NCI-H2107 treated with DMSO at 0.1 percent for 48 hours (cell line): ENCODE measurements at regions not wholly inside any gene's neighbourhood (a gene's known extent, or its start where the extent isn't known, plus 50 kb on each side); places are given as distances from the start of the nearest gene placed in this dataset.
"Not testable (repeated sequence)": the region's sequence is repeated elsewhere in the genome, so short reads cannot be mapped to it uniquely, and the experiment has no call there.

ENCODE experiments used
- DNase-seq: peaks from one replicate; lab custom pipeline; 2025; ENCODE audit not compliant: unreplicated experiment; lab: John Stamatoyannopoulos, UW

DNA sequence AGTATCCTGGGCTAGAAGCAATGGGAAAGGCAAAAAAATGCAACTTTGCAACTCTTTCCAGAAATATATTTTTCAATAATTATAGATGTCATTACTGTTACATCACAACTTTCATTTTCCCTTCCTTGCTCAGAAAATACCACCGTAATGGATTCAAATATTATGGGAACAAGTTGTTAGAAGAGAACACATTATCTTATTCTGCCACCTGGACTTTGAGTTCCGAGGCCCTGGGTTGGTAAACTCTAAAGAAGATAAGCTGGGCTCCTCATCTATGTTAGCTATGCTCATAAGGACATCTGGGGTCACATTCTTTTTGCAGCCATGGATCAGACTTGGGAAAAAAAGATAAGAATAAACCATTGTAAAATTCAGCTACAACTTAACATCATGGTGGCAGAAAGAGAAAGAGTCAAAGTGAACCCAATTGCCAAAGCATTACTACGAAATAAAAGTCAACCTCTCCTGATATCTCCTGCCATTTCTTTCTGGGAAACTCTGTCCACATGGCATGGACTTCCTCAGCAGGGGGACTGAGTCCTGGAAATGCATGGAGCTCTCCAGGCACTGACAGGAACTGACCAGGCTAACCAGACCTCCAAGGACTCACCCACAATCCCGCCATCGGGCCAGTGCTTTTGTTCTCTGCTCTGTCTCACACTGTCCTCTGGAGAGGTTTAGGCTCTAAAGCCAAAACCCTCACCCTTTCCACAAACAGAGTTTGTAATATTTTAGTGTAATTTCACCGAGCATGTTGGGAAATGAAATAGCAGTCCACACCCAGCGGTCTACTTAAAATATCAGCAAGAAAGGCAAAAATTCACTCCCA is 499.1 kb upstream of the RUNX1 start:
- no peak for DNase-seq

DNA sequence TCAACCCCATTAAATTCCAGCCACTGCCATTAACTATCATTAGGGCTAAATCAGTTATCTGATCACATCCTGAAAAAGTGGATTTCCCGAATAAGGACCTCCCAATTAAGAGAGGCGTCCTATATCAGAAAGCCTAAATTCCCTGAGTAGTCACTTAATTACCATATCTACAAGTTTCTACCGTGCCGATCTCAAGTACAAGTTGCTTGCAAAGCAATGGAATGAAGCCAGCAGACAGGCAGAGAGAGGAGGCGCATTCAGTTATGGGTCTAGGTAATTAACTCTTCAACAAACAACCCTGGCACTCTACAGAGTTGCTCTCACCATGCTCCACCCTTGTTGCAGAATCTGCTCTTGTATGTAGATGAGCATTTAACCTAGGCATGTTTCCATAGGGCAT is 494.6 kb upstream of the RUNX1 start:
- DNase-seq, result no peak

DNA sequence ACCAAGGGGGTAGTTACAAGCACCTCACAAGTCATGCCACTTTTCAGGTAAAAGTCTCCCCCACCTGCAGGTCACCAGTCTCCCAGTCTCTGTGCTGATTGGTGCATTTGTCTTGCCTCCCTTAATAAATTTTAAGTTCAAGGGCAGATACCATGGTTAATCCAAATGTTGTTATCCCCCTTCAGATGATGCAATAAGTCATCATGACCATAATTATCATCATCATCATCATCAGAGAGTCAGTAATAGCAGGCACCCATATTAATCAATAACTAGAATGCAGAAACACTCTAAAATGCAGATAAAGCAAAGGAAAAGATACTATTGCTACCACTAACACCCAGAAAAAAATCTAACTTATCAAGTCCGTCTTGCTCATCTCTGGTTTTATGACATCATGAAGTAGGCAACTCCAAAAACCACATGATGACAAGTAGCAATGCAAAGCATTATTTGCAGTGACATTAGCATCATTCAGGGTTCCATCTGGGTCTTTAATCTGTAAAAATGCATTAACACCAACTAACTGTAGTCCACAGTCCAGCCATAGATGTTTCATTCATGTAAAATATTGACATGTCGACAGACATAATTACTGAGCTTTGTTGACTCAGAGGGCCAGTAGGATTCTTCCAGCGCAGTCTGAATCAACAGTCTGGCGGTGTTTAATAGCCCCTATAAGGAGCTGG is 492.0 kb upstream of the RUNX1 start:
- DNase-seq, result no peak

DNA sequence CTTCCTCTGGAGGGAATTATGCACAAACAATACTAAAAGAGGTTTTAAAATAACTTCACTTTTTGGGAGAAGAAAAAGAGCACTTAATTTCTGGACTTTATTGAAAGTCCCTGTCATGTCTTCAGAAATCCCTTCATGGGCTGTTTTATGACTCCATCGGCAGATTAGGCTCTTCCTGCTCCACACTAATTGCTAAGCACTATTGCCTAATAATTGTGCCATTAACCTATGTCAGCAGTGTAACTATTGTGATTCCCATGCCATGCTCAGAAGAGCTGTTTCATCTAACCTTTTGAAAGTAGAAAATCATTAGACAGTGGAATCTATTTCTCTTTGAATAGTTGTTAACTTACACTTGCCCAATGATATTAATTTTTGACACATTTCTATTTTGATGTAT is 489.3 kb upstream of the RUNX1 start:
- no peak for DNase-seq

DNA sequence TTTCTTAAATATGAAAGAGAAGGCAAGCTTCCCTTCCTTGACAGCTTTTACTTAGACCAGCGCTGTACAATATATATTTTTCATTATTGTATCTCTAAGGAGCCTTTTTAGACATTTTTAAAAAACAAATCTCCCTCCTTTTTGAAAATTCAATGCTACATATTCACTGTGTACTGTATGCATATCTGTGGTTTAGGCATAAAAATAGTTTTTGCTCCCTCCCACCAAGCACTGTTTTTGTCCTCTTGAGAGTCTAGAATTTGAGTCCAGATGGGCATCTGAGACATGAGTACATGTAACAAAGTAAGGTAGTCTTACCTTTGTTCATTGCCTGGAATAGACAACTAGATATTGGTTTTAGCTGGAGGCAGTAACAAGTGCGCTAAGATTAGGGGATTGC is 488.5 kb upstream of the RUNX1 start:
- DNase-seq, result no peak

DNA sequence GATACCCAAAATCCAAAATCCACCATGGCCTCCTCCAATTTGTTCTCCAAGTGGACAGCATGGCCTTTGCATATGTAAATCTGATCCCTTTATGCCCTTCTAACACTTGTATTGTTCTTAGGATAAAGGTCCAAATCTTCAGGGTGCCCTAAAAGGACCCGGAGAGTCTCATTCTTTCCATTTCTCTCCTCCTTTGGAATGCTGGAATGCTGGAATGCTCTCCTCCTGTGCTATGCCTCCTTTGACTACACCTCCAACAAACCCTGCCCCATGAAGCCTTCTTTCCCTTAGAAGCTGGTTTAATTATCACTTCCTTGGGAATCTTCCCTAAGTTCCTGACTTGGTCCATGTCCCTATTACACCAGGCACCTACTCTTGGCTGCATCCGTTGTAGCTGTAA is 484.8 kb upstream of the RUNX1 start:
- DNase-seq, result no peak

DNA sequence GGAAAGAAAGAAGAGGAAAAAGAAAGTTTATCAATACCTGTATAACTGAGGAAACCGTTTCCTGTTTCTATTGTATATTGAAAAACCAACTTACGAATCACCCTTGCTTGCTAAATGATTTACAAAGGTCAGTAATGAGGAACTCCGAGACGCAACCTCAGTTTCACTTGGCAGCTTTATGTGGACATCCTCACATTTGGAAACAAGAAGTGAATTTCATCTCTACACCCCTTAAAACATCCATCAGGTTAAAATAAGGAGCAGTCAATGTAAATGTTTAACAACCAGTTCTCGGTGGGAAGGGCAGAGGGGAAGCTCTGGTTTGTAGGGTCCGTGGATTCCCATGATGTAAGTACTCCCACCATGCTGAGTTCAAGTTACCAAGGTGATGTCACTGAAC is 481.7 kb upstream of the RUNX1 start:
- DNase-seq, result no peak

DNA sequence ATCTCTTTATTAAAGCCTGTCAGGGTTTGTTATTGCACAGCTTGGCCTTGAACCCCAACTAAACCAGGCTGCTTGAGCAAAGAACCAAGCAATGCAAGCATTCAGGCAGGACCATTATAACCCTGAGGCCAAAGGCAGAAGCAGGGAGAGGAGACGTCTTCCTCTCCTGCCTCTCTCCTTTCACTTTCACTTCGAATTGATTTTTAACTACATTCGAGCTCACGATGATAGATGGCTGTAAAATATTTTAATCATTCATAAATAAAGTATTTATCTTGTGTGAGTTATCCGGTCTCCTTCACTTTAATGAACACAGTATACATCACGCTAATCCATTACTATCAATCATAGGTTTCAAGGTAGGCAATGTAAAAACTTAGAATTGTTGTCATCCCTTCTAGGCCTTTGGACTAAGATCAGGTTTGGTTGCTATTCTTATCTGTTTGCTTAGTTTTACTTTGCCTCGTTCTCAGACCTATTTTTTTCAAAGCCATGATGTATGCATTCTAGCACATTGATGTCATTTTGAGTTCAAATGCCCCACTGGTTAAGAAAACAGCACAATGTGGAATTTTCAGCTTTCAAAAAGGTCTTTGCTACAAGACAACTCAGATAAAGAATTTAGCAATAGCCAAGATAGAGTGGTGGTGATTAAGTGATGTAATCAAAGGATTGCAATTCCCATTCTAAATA is 480.2 kb upstream of the RUNX1 start:
- DNase-seq, result no peak

DNA sequence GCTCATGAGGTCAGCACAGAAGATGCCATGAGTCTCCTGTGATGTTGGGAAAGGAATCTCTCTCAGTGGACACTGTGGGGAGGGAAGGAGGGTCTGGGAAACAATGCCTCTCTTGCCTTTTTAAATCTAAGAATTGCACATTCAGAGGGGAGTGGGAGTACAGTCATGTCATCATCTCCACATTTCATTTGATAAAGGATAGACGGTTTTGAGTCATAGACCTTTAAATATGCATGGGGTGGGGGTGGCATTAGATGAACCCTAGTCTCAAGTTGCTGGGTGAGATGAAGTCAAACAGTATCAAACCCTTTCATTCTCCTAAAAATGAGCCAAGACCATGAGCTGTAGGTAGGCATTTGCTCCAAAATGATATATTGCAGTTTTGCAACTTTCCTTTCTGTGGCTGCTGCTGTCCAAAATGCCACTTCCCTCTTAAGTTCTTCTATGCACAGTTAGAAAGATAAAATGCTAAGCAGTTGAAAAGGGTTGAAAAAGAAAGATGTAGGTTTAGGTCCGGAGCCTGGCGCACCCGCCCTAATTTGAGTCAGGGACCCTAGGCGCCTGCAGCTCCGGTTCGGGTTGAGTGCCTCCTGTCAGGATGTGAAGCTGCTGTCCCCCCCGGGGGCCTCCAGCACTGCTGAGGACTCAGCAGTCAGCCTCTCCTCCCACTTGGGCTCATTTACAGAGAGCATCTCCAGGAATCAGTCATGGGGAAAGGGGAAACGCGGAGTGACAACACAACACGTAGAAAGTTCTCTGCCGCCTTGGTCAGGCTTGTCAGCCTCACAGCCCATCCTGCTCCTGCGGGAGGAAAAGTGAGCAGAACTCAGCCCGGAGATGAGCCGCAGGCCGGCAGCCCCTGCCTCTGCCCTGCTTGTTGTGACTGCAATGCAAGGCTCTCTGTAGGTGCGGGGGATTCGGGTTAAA is 479.3 kb upstream of the RUNX1 start:
- DNase-seq, result no peak

DNA sequence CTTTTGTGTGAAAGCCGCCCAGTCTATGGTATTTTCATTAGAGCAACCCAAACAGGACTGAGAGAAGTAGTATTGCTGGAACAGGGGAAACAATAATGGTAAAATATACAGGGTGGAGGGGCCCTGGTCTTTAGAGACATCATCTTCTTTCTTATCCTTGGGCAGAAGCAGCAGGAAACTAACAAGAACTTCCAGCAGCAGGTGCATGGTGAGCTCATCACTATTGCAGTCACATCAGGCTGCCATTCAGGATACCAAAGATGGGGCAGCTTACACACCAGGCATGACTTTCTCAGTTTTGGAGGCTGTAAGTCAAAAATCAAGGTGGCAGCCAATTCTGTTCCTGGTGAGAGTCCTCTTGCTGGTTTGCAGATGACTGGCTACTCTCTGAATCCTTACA is 478.3 kb upstream of the RUNX1 start:
- DNase-seq, result no peak

DNA sequence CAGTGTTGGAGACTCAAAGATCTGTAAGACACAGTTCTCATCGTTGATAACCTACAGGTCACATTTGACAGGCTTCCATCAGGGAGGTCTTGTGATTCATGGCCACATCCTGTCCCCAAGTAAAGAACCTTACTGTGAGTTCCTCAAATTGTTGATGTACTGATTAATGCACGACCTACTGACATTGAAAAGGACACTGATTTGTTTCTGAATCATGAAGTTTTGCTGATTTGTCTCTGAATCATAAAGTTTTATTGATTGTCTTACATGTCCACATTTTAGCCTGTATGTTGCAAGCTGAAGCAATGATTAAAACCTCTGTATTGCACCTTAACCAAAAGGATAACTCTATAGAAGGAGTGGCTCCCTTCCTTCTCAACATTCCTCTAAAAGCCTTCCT is 476.3 kb upstream of the RUNX1 start:
- DNase-seq, result no peak

DNA sequence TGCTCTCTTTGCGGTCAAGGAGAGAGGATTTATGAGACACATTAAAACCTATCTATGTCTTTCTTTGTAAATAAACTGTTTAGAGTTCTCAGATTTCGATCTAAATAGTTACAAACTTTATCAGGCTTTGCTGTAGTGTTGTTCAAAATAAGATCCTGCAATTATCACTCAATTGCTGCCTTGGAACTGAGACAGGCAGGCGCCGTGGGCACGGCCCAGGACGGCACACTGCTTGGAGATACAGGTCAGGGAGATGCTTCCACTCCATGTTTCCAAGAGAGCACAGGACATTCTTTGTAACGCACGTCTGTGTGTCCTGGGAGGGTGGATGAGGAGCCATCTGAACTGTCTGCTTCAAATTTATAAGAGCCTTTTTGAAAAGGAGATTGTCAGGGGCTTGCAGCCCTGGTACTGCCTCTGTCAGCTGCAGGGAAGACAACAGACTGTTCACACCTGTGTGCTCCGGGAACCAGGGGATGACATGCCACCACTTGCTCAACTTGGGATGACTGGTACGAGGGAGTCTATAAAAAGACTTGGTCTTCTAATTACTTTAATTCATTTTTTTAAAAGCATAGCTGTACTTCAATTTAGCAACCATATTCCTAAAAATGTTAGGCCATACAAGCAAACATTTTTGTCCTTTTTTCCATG is 472.9 kb upstream of the RUNX1 start:
- no peak for DNase-seq

DNA sequence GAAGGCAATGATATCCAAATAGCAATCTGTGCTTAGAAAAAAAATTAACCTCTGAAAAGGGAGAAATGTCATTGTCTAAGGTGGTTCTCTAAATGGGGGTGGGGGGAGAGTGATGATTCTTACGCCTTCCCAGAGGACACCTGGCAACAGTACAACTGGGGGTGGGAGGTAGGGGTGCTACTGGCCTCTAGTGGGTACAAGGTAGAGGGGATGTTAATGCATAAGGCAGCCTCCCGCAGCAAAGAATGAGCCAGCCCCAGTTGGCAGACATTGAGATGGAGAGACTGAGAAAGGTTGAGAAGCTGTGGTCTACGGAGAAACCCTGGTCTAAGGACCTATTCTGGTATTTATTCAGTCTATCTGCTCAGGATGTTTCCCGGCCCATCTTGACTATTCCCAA is 472.2 kb upstream of the RUNX1 start:
- DNase-seq, result no peak

DNA sequence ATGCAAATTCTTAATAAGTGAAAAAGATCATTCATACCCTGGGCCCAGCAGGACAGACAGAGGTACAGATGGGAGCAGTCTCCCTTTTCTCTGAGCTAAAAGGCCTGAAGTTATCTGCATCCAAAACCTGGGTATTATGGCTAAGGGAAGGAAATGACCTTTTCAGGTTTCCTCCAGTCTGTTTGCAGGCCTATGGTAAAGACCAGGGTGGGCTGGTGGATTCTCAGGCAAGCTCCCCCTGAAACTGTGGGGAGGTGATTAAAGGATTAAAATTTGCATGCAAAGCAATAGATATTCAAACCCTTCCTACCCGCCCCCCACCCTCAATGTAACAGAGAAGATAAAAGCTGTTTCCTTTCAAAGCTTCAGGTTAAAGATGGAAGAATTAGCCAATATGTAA is 471.8 kb upstream of the RUNX1 start:
- DNase-seq, result no peak

DNA sequence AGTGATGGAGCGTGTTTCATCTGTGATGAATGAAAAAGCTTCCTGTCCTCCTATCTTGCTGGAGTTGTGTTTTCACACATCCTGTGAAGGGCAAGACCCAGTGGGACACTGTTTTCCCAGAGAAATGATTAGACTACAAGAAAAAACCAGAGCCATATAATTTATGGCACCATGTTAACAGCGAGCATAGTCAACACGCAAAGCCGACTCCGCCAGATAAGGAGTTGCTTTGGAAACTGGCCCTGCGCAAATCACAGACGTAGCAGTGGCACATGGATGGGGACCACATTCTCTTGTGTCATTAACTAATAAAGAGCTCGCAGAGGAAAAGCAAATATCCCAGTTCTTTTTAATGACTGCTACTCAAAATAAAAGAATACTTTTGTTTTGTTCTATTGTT is 471.2 kb upstream of the RUNX1 start:
- no peak for DNase-seq

DNA sequence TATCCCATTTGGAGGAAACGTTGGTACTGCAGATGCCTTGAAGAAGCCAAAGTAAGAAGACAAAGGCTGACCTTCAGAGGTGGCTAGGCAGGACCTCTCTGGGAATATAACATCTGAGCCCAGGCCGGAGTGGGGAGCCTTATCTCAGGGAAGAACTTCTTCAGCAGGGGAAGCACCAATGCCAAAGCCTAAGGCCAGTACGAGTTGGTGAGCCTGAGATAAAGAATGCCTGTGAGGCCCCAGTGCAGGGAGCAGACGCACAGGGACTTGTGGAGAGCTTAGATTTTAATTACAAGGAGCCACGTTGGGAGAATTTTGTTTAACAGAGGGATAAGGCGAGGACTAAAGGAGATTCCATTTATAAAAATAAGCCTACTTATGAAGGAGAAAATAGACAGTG is 468.8 kb upstream of the RUNX1 start:
- DNase-seq, result no peak

DNA sequence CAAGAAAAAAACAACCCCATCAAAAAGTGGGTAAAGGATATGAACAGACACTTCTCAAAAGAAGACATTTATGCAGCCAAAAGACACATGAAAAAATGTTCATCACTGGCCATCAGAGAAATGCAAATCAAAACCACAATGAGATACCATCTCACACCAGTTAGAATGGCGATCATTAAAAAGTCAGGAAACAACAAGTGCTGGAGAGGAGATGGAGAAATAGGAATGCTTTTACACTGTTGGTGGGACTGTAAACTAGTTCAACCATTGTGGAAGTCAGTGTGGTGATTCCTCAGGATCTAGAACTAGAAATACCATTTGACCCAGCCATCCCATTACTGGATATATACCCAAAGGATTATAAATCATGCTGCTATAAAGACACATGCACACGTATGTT is 467.2 kb upstream of the RUNX1 start:
- not testable (repeated sequence) for DNase-seq

DNA sequence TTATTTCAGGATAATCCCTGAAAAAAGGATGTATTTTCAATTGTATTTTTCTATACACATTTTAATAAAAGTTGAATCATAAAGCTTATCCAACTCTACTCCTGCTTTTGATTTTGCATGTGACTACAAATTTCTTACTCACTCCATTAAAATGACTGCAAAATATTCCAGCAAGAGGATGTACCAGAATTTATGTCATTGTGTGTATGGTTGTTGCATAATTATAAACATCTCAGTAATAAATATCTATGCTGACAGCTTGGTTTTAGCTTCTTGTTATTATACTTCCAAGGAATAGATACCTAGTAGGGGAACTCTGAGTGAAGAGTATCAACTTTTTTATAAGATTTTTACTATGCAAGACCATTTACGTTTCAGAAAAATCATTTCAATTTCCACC is 463.2 kb upstream of the RUNX1 start:
- DNase-seq, result no peak

DNA sequence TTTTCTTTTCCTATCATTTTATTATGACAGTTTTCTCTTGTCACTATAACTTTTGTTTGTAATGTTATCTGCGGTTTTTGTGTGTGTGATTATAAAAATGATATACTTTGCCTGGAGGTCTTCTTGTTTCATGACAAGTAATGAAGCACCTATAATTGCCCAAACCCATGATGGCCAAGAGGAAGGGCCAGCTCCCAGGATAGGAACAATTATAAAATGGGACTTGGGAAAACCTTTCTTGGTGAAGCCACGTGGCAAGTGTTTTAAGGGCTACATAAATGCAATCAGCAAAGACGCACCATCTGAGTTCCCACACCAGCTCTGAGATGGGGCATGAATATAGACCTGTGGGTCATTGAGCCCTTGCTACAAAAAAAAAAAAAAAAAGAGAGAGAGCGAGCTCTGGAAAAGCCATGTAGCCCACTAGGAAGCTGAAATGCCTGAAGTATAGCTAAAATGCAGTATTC is 462.6 kb upstream of the RUNX1 start:
- no peak for DNase-seq

DNA sequence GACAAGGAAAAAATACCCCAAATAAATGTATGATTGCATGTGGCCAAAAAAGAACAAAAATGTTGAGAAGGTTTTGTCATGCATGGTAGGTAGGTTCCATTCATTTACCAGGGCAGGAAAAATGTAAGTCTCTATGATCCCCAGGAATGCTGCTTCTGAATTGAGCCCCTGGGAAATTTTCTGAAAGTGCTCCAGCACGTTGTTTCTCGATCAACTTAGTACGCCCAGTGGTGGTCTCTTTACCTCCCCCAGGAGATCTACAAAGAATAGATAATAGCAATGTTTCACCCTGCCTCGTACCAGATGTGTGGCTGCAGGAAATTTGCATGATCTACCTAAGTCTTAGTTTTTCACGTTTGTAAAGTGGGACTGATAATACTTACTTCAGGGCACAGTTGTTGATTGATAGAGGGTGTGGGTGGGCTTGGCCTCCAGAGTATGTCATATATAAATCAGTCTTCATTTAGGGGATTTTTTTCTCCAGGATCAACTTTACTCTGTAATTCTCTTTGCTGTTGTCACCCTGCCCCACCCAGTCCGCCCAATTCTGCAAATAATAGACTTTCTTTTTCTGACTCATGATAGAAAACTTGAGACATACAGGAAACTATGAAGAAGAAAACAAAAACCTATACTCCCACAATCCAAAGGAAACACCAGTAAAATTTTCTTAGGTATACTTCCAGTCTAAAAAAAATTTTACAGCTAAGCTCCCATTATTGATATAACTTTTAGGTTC is 462.0 kb upstream of the RUNX1 start:
- DNase-seq, result no peak
